Rectal smooth muscle tissue (tissue), 1 donor: ENCODE measurements at regions not wholly inside any gene's neighbourhood (a gene's known extent, or its start where the extent isn't known, plus 50 kb on each side); places are given as distances from the start of the nearest gene placed in this dataset.

Experiments
- H3K27ac ChIP-seq: one replicate; pipeline ENCODE4 v1.7.0; 2013; ENCODE audit warnings: low read depth, low read length, inconsistent platforms
- H3K27me3 ChIP-seq: one replicate; pipeline ENCODE4 v1.7.0; 2013; ENCODE audit warnings: low read length; ENCODE audit not compliant: control insufficient read depth, insufficient read depth
- H3K36me3 ChIP-seq: one replicate; pipeline ENCODE4 v1.7.0; 2013; ENCODE audit warnings: low read length; ENCODE audit not compliant: control insufficient read depth, insufficient read depth
- H3K4me1 ChIP-seq: one replicate; pipeline ENCODE4 v1.7.0; 2013; ENCODE audit warnings: low read length; ENCODE audit not compliant: control insufficient read depth, insufficient read depth
- H3K4me3 ChIP-seq: one replicate; pipeline ENCODE4 v1.7.0; 2013; ENCODE audit warnings: low read length
- H3K9ac ChIP-seq: one replicate; pipeline ENCODE4 v1.7.0; 2013; ENCODE audit warnings: low read length

DNA sequence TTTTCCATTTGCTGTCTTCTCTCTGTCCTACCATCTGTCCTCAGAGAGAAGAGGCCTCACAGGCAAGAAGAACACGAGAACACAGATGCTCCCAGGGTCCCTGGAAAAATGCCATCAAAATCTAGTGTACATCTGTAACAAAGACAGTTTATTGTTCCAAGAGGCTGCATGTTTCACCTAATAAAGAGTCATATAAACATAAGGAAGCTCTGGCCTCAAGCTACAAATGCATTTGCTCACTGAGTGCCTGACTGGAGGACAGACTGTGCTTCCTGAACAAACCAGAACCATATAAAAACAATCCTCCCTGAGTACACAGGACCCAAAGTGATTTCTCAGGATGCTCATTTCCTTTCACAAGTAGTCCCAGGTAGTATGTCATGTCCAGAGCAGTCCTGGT is 76.3 kb upstream of the SLC44A3 start:
- Histone ChIP-seq H3K36me3 (no peaks in the 10 kb centered on the region), H3K27me3 (no peaks in the 10 kb centered on the region), H3K27ac (peak overlapping the region; percentile 69), H3K4me3 (no peak overlapping the region), H3K4me1 (peaks cover 6% of the 10 kb centered on the region), H3K9ac (no peak overlapping the region)

DNA sequence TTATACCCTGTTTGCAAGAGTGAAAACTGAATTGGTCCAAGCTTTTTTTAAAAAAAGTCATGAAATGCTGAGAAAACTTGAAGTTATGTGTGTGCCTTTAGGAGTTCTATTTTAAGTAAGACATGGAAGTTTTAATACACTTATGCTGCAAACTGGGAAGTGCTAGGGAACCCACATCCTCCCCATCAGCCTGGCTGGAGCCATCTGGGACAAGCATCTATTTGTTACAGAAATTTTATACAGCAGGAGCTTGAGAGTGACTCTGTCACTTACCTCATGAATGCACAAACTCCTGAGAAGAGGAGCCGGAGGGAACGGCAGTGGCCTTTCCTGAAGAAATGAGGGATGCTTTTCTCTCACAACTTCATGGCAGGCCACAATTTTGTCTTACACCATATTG is 78.2 kb upstream of the SLC44A3 start:
- H3K27ac ChIP-seq = no peak overlapping the region
- H3K4me1 ChIP-seq = peaks cover 6% of the 10 kb centered on the region
- no peak overlapping the region for H3K9ac ChIP-seq
- H3K36me3 ChIP-seq = no peaks in the 10 kb centered on the region
- no peak overlapping the region for H3K4me3 ChIP-seq
- H3K27me3 ChIP-seq = no peaks in the 10 kb centered on the region

DNA sequence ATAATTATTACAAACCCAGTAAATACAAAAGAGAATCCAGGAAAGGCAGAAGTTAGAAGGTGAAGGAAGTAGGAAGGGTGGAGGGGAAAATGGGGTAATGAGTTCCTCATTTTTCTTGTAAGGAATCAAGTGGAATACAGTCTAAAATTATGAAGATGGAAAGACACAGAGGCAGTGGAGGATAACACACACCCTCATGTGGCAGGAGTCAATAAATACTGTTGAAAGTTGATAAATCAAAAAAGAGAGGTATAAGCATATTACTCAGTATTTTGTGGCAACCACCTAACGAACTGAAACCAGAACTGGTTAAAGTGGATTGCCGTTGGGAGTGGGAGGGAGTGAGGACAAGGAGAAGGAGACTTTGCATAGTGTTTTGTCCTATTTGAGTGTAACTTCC is 78.6 kb upstream of the SLC44A3 start:
- Histone ChIP-seq H3K36me3 (no peaks in the 10 kb centered on the region), H3K27ac (no peak overlapping the region), H3K4me3 (no peak overlapping the region), H3K9ac (no peak overlapping the region), H3K4me1 (peaks cover 6% of the 10 kb centered on the region), H3K27me3 (no peaks in the 10 kb centered on the region)

DNA sequence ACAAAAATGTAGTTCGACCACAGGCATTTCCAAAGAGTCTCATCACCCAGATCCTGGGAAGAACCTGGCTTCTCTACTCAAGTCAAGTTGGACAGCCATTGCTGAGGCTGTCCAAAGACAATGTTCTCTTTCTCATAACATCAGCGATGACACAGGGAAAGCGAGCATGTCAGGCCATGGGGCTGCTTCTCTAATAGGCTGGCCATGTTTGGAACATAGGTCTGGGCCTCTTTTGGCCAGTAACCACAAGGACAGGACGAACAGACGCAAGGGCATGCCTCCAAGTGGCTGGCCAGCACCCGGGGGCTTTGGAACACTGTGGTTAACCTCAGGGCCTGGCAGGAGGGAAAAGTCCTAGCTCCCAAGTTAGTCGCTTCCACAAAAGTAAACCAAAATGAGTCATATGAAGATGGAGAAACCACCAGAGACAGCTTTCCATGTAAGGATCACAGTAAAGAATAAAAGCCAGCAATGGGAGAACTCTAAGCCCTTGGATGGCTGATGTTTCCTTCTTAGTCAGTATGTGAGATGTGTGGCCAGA is 80.6 kb upstream of the SLC44A3 start:
- H3K36me3 ChIP-seq = no peaks in the 10 kb centered on the region
- no peak overlapping the region for H3K4me3 ChIP-seq
- H3K27me3 ChIP-seq = no peaks in the 10 kb centered on the region
- no peak overlapping the region for H3K27ac ChIP-seq
- peaks cover 5% of the 10 kb centered on the region for H3K4me1 ChIP-seq
- H3K9ac ChIP-seq = no peak overlapping the region

DNA sequence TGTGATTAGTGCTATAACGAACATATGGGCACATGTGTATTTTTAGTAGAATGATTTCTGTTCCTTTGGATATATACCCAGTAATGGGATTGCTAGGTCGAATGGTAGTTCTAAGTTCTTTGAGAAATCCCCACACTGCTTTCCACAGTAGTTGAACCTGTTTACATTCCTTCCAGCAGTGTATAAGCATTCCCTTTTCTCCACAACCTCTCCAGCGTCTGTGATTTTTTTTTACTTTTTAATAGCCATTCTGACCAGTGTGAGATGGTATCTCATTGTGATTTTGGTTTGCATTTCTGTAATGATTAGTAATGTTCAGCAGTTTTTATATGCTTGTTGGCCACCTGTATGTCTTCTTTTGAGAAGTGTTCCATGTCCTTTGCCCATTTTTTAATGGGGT is 81.8 kb upstream of the SLC44A3 start:
- Histone ChIP-seq H3K4me3 (no peak overlapping the region), H3K36me3 (no peaks in the 10 kb centered on the region), H3K9ac (no peak overlapping the region), H3K4me1 (no peaks in the 10 kb centered on the region), H3K27ac (no peak overlapping the region), H3K27me3 (no peaks in the 10 kb centered on the region)

DNA sequence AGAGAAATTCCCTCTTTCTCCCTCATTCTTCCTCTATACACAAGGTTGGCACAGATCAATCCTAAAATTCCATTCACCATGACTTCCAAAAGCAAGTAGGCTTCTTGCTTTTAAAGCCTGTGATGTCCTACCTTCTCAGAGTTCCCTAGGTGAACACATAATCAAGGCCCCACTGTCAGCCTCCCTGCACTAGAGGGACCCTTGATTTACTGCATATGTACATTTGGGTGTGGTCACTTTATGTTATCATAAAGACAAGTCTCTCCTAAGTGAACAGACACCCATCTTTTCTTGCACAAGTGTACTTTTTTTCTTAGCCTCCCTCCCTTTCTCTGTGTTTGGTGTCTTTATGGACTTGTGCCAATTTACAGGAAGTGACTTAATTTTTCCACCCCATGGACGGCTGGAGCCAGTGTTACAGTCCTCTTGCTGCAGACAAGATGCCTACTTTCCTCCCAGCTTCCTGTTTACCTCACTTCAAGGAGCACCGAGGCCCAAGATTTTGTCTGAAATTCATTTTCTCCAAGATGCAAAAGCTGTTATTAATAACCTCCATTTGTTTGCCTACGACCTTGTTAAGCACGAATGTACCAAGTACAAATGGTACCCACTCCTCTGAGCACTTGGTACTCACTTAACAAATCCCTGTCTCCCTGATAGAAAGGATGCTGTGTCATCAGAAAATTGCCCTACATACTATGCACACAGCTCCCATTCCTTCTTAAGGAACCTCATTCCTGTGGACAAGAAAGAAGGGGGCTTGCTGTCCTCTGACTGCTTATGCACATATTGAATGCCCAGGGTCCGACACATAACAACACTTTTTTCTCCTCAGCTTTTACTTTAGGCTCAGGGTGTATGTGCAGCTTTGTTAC is 82.8 kb upstream of the SLC44A3 start:
- no peak overlapping the region for H3K9ac ChIP-seq
- no peaks in the 10 kb centered on the region for H3K36me3 ChIP-seq
- no peak overlapping the region for H3K4me3 ChIP-seq
- H3K27me3 ChIP-seq = no peaks in the 10 kb centered on the region
- H3K4me1 ChIP-seq = no peaks in the 10 kb centered on the region
- no peak overlapping the region for H3K27ac ChIP-seq

DNA sequence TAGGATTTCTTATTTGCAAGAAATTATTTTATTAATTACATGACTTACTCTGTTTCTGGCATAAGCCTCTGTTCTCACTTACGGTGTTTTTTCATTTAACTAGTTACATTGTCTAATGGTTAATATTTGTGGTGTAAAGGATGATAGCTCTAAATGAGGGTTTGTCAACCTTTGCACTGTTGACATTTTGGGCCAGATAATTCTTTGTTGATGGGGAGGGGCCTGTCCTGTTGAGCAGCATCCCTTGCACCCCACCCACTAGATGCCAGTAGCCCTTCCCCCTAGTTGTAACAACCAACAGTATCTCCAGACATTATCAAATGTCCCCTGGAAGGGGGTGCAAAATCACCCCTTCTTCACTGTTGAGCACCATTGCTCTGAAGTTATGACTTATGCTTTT is 83.6 kb upstream of the SLC44A3 start:
- Histone ChIP-seq H3K9ac (no peak overlapping the region), H3K4me1 (no peaks in the 10 kb centered on the region), H3K27ac (no peak overlapping the region), H3K27me3 (no peaks in the 10 kb centered on the region), H3K36me3 (no peaks in the 10 kb centered on the region), H3K4me3 (no peak overlapping the region)

DNA sequence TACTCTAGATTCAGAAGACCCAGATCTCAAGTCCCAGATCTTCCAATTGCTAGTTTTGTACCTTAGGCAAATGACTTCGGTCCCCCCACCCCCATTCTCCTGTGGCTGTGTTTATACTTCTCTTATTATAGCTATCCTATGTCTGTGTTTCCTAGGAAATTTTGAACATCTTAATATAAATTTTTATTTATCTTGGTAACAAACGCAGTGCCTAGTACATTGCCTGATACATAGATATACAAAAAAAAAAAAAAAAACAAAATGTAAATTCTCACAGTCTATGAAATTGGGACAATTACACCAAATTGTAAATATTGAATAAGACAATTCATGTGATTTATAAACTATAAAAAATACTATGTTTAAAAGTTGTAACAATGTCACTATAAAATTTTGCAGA is 84.1 kb upstream of the SLC44A3 start:
- H3K4me1 ChIP-seq = no peaks in the 10 kb centered on the region
- no peak overlapping the region for H3K9ac ChIP-seq
- H3K36me3 ChIP-seq = no peaks in the 10 kb centered on the region
- no peak overlapping the region for H3K27ac ChIP-seq
- H3K4me3 ChIP-seq = no peak overlapping the region
- H3K27me3 ChIP-seq = no peaks in the 10 kb centered on the region

DNA sequence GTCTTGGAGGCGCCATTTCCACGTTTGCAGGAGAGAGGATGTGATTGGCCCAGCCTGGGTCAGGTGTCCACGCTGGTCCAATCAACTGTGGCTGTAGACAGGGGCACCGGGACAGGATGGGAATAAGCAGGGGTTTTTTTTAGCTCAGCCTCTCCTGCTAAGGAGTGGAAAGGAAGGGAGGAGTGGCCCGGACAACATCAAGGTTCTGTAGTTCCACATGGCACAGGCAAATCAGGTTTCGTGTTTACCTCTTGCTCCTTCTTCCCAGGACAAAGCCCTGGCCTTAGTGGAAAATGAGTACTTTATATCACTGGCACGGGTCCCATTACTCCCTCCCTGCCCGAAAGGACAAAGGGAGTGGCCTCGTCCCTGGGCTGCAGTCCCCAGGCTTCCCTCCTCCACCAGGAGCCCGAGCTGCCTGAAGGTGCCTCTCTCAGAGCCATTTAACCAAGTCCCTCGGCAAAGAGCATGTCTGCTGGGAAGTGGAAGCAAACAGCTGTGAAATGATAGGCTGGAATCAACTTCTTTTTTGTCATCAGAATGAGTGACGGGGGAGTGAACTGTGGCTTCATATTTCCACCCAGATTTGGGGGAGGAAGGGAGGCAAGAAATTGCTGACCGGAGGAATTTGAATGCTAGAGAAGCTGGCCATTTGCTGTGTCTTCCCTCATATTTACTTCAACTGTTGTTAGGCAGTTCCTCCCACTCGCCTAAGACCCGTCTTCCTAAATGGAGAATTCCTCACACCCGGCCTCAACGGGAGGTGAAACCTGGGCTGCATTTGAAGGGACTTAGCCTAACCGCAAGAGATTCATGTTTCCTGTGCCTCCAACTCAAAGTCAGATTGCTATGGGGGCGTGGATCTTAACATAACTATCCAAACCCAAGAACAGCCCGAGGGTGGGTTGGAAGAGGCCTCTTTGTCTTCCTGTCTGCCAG is 84.9 kb upstream of the SLC44A3 start:
- H3K36me3 ChIP-seq = no peaks in the 10 kb centered on the region
- no peak overlapping the region for H3K27ac ChIP-seq
- no peaks in the 10 kb centered on the region for H3K4me1 ChIP-seq
- H3K4me3 ChIP-seq = no peak overlapping the region
- no peaks in the 10 kb centered on the region for H3K27me3 ChIP-seq
- no peak overlapping the region for H3K9ac ChIP-seq

DNA sequence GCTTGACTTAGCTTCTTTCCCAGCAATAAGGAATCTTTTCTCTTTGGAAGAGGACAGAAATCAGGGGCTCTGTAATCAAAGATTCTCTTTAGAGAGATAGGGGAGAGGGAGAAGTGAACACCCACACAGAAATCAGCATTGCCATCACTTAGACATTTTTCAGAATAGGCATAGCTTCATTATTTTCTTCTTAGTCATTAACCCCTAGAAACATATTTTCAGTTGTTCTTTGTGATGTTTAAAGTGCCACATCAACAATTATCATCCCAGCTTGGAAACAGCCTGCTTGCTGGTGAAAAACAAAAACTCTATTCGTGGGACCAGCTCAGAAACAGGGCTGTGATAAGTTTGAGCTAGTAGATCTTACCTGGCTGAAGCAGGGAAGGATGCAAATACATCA is 88.3 kb upstream of the SLC44A3 start:
- Histone ChIP-seq H3K4me1 (peaks cover 3% of the 10 kb centered on the region), H3K9ac (no peak overlapping the region), H3K27me3 (no peaks in the 10 kb centered on the region), H3K4me3 (no peak overlapping the region), H3K27ac (no peak overlapping the region), H3K36me3 (no peaks in the 10 kb centered on the region)

DNA sequence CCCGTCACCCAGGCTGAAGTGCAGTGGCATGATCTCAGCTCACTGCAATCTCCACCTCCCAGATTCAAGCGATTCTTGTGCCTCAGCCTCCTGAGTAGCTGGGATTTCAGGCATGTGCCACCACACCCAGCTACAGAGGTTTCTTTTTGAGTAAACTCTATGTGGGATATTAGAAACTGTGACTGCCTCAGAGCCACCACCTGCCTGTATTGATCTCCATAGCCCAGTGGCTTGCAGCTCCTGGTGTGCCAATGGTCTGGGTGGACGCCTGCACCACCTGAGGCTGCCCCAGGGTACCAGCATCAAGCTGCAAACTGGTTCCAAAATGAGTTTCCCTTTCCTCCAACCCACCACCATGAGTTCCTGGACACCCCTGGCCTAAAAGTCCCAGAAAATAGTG is 89.7 kb upstream of the SLC44A3 start:
- Histone ChIP-seq H3K4me1 (peaks cover 3% of the 10 kb centered on the region), H3K9ac (no peak overlapping the region), H3K27me3 (no peaks in the 10 kb centered on the region), H3K36me3 (no peaks in the 10 kb centered on the region), H3K27ac (no peak overlapping the region), H3K4me3 (no peak overlapping the region)

DNA sequence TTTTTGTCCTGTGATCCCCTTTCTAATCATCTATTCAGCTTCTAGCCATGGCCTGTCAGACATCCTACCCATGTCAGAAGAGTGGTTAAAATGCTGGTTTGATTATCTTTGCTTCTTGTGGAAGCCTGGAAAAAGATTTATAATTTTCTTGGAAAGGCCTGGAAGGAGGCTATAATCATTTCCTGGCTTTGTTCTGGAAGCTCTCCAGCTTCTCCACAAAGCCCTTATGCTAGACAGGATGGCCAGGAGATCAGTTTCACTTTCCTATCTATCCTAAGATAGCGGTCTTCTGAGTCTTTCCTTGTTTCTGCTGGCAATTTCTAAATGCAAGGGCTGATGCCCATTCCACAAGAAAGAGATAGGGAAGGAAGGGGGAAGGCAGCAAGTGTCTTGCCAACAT is 90.9 kb upstream of the SLC44A3 start:
- Histone ChIP-seq H3K27me3 (no peaks in the 10 kb centered on the region), H3K9ac (no peak overlapping the region), H3K36me3 (no peaks in the 10 kb centered on the region), H3K4me3 (peak overlapping the region; percentile 12), H3K4me1 (peaks cover 3% of the 10 kb centered on the region), H3K27ac (no peak overlapping the region)
